Breast epithelium (tissue), 4 donors: ENCODE measurements at regions not wholly inside any gene's neighbourhood (a gene's known extent, or its start where the extent isn't known, plus 50 kb on each side); places are given as distances from the start of the nearest gene placed in this dataset.

Experiments used
- DNase-seq, 2 donors: peaks; one replicate each; pipeline ENCODE4 v3.0.0-alpha.2; 2019; ENCODE audit warnings: low spot score in 2 of 2
- H3K27ac ChIP-seq, 2 donors: fragments of 200-600 bp; sonication (generic) in 1 of 2; one replicate each; pipeline ENCODE4 v1.5.1; 2016 to 2019; ENCODE audit warnings: mild to moderate bottlenecking in 1 of 2
- H3K27me3 ChIP-seq, 2 donors: fragments of 200-600 bp; sonication (generic) in 1 of 2; one replicate each; pipeline versions ENCODE4 v1.5.1 to v1.6.0; 2017 to 2019; ENCODE audit warnings: control low read depth in 1 of 2, mild to moderate bottlenecking in 1 of 2
- H3K36me3 ChIP-seq: fragments of 200-600 bp; one replicate; pipeline ENCODE4 v1.5.1; 2019
- H3K4me1 ChIP-seq, 2 donors: fragments of 200-600 bp; sonication (generic); one replicate each; pipeline ENCODE4 v1.5.1; 2016 to 2019; ENCODE audit warnings: control low read depth in 1 of 2
- H3K4me3 ChIP-seq, 3 donors: fragments of 200-600 bp; sonication (generic); 1 replicate in 2 of 3; 2 replicates in 1 of 3; pipeline ENCODE4 v1.5.1; 2016 to 2019; ENCODE audit warnings: mild to moderate bottlenecking in 3 of 3, moderate library complexity in 2 of 3
- H3K9me3 ChIP-seq, 2 donors: fragments of 200-600 bp; sonication (generic) in 1 of 2; one replicate each; pipeline ENCODE4 v1.5.1; 2016 to 2019; ENCODE audit warnings: control low read depth in 1 of 2
- CTCF ChIP-seq, 3 donors: fragments of 450-650 bp; IDR thresholded peaks; one replicate each; pipeline ENCODE4 v1.5.1; 2016 to 2017; ENCODE audit warnings: antibody characterized with exemption in 3 of 3, mild to moderate bottlenecking in 3 of 3, moderate library complexity in 3 of 3
- POLR2A ChIP-seq: fragments of 450-650 bp; IDR thresholded peaks from one replicate; pipeline ENCODE4 v1.6.1; 2016; ENCODE audit warnings: antibody characterized with exemption, mild to moderate bottlenecking, moderate library complexity
- POLR2AphosphoS5 ChIP-seq, 3 donors: sonication (generic); formaldehyde crosslinking; IDR thresholded peaks; one replicate each; pipeline ENCODE4 v1.6.1; 2017; ENCODE audit warnings: antibody characterized with exemption in 3 of 3
- intact Hi-C: fragments of 100-400 bp; cut with DNase I; formaldehyde crosslinking; loops from one replicate; pipeline ENCODE4 v1.15.1; 2023; ENCODE audit warnings: low total_unique reads

GRCh38 chr7:136293841-136294391 is 316.8 kb upstream of the MTPN start:
- no peak for DNase-seq
- H3K4me1 ChIP-seq, result no peaks in the 10 kb centered on the region
- TF ChIP-seq CTCF (IDR thresholded peaks at IDR 0.05), result no peak
- TF ChIP-seq POLR2A, result no peak
- TF ChIP-seq POLR2AphosphoS5 (IDR thresholded peaks at IDR 0.05), result no peak
- no peak overlapping the region for H3K4me3 ChIP-seq
- intact Hi-C loops, result no loop called here
- H3K27ac ChIP-seq, result no peak overlapping the region
- H3K9me3 ChIP-seq, result no peaks in the 10 kb centered on the region
- H3K27me3 ChIP-seq, result no peaks in the 10 kb centered on the region
- H3K36me3 ChIP-seq, result no peaks in the 10 kb centered on the region

- H3K27ac ChIP-seq, result no peak overlapping the region
- TF ChIP-seq POLR2AphosphoS5 (IDR thresholded peaks at IDR 0.05), result no peak
- TF ChIP-seq POLR2A, result no peak
- TF ChIP-seq CTCF (IDR thresholded peaks at IDR 0.05), result no peak
- H3K36me3 ChIP-seq, result no peaks in the 10 kb centered on the region
- H3K4me1 ChIP-seq, result no peaks in the 10 kb centered on the region
- DNase-seq, result no peak
- H3K27me3 ChIP-seq, result no peaks in the 10 kb centered on the region
- no peak overlapping the region for H3K4me3 ChIP-seq
- no peaks in the 10 kb centered on the region for H3K9me3 ChIP-seq
- intact Hi-C loops, result no loop called here
Measured at GRCh38 chr7:136293272-136293671, 316.1 kb upstream of the MTPN start.

- H3K36me3 ChIP-seq, result no peaks in the 10 kb centered on the region
- no peak overlapping the region for H3K4me3 ChIP-seq
- TF ChIP-seq POLR2AphosphoS5 (IDR thresholded peaks at IDR 0.05) (no peak), POLR2A (no peak), CTCF (IDR thresholded peaks at IDR 0.05) (no peak)
- H3K4me1 ChIP-seq, result no peaks in the 10 kb centered on the region
- intact Hi-C loops, result no loop called here
- no peak for DNase-seq
- no peaks in the 10 kb centered on the region for H3K9me3 ChIP-seq
- no peak overlapping the region for H3K27ac ChIP-seq
- H3K27me3 ChIP-seq, result no peaks in the 10 kb centered on the region
Measured at GRCh38 chr7:136292365-136292764, 315.2 kb upstream of the MTPN start.

- H3K9me3 ChIP-seq, result no peaks in the 10 kb centered on the region
- no peaks in the 10 kb centered on the region for H3K4me1 ChIP-seq
- TF ChIP-seq CTCF (IDR thresholded peaks at IDR 0.05), result no peak
- no peak for TF ChIP-seq POLR2A
- no peak for TF ChIP-seq POLR2AphosphoS5 (IDR thresholded peaks at IDR 0.05)
- H3K36me3 ChIP-seq, result no peaks in the 10 kb centered on the region
- intact Hi-C loops, result no loop called here
- H3K4me3 ChIP-seq, result no peak overlapping the region
- DNase-seq, result no peak
- H3K27ac ChIP-seq, result no peak overlapping the region
- no peaks in the 10 kb centered on the region for H3K27me3 ChIP-seq
Measured at GRCh38 chr7:136290351-136290750, 313.2 kb upstream of the MTPN start.

GRCh38 chr7:136278057-136278456 is 300.9 kb upstream of the MTPN start:
- H3K27ac ChIP-seq, result no peak overlapping the region
- H3K4me1 ChIP-seq, result no peaks in the 10 kb centered on the region
- H3K4me3 ChIP-seq, result no peak overlapping the region
- DNase-seq, result peak in 1 of 2 donors; percentile 48
- intact Hi-C loops, result no loop called here
- no peak for TF ChIP-seq POLR2A
- no peak for TF ChIP-seq POLR2AphosphoS5 (IDR thresholded peaks at IDR 0.05)
- no peak for TF ChIP-seq CTCF (IDR thresholded peaks at IDR 0.05)
- H3K9me3 ChIP-seq, result no peaks in the 10 kb centered on the region
- H3K27me3 ChIP-seq, result no peaks in the 10 kb centered on the region
- H3K36me3 ChIP-seq, result no peaks in the 10 kb centered on the region
